Psoas muscle (tissue), 7 donors: ENCODE measurements at regions not wholly inside any gene's neighbourhood (a gene's known extent, or its start where the extent isn't known, plus 50 kb on each side); places are given as distances from the start of the nearest gene placed in this dataset.

Source experiments
- ATAC-seq, 4 donors: fragments of 200-7000 bp; cut with Tn5 transposase; one replicate each; pipeline ENCODE4 v1.9.1; 2020; ENCODE audit warnings: moderate library complexity in 3 of 4, mild to moderate bottlenecking in 2 of 4
- DNase-seq, 2 donors: peaks; one replicate each; pipeline ENCODE4 v3.0.0-alpha.2; 2020
- H3K27ac ChIP-seq: fragments of 200-600 bp; one replicate; pipeline ENCODE4 v1.8.0; 2022
- H3K27me3 ChIP-seq, 3 donors: fragments of 200-600 bp in 1 of 3; one replicate each; pipeline versions ENCODE4 v1.6.1 to v1.8.0; 2013 to 2022; ENCODE audit warnings: low read length in 2 of 3, mild to moderate bottlenecking in 2 of 3, moderate library complexity in 1 of 3; ENCODE audit not compliant: insufficient read depth in 3 of 3
- H3K36me3 ChIP-seq, 2 donors: fragments of 200-600 bp in 1 of 2; one replicate each; pipeline versions ENCODE4 v1.6.1 to v1.8.0; 2013 to 2022; ENCODE audit warnings: low read depth in 1 of 2, mild to moderate bottlenecking in 1 of 2, moderate library complexity in 1 of 2; ENCODE audit not compliant: insufficient read depth in 1 of 2
- H3K4me1 ChIP-seq: fragments of 200-600 bp; one replicate; pipeline ENCODE4 v1.8.0; 2022
- H3K4me3 ChIP-seq: fragments of 200-600 bp; one replicate; pipeline ENCODE4 v1.8.0; 2022; ENCODE audit warnings: mild to moderate bottlenecking
- H3K9me3 ChIP-seq: fragments of 200-600 bp; one replicate; pipeline ENCODE4 v1.8.0; 2022
- CTCF ChIP-seq: fragments of 200-600 bp; IDR thresholded peaks from one replicate; pipeline ENCODE4 v1.8.0; 2022; ENCODE audit warnings: antibody characterized with exemption
- WGBS, 3 donors: extraction: QIAGEN DNeasy Blood & Tissue Kit; methylation state at CpG; one replicate each; pipeline versions ENCODE4 v1.1.6 to v1.1.7; 2013; 5-methylcytosine and 5-hydroxymethylcytosine counted together
- intact Hi-C, 2 donors: fragments of 100-400 bp; cut with DNase I; formaldehyde crosslinking; loops; one replicate each; pipeline versions ENCODE4 v1.11.0 to v1.14.2; 2022
- donor health status: healthy with polysubstance abuse.
- donor health status: DM: no; HTN: no; CAD: no; lungs with moderate emphysema.
- donor health status: Bipolar disorder and iron deficiency.
- donor health status: healthy.
- donor health status: DM: yes; HTN: yes; CAD: no.
- donor health status: DM: no; HTN: no; CAD: no.
- donor health status: DM: yes; HTN: yes; CAD: no.

- no peaks in the 10 kb centered on the region for H3K36me3 ChIP-seq
- intact Hi-C loops, result loop anchor here in 1 of 2 donors (10.0 kb wide), 1 partner anchor 146 kb away; no protein-coding TSS in a partner anchor
Measured at GRCh38 chr12:27148373-27148772, 66.0 kb upstream of the C12orf71 start.

GRCh38 chr12:27148791-27149190, 66.4 kb upstream of the C12orf71 start:
- 56 to 66% (median 65%) methylated on average over 2 of the region's 2 CpGs for WGBS, 3 donors
- Histone ChIP-seq H3K9me3 (no peaks in the 10 kb centered on the region), H3K27me3 (no peaks in the 10 kb centered on the region), H3K4me3 (no peak overlapping the region), H3K27ac (no peak overlapping the region), H3K36me3 (no peaks in the 10 kb centered on the region), H3K4me1 (no peaks in the 10 kb centered on the region)
- intact Hi-C loops, result loop anchor here in 1 of 2 donors (10.0 kb wide), 1 partner anchor 146 kb away; no protein-coding TSS in a partner anchor
- no peak for TF ChIP-seq CTCF
- ATAC-seq (no peak), DNase-seq (no peak)

More at GRCh38 chr12:27148373-27148772, 66.0 kb upstream of the C12orf71 start:
- no peak for ATAC-seq
- no peak overlapping the region for H3K4me3 ChIP-seq
- H3K27me3 ChIP-seq, result no peaks in the 10 kb centered on the region
- no peaks in the 10 kb centered on the region for H3K4me1 ChIP-seq
- no peak overlapping the region for H3K27ac ChIP-seq
- no peak for TF ChIP-seq CTCF
- no peak for DNase-seq
- no peaks in the 10 kb centered on the region for H3K9me3 ChIP-seq

GRCh38 chr12:27151479-27151878, 69.1 kb upstream of the C12orf71 start:
- WGBS, 3 donors, result 91 to 93% (median 92%) methylated on average over 3 of the region's 3 CpGs
- Histone ChIP-seq H3K4me3 (no peak overlapping the region), H3K36me3 (no peaks in the 10 kb centered on the region), H3K9me3 (no peaks in the 10 kb centered on the region), H3K27me3 (no peaks in the 10 kb centered on the region), H3K27ac (no peak overlapping the region), H3K4me1 (no peaks in the 10 kb centered on the region)
- TF ChIP-seq CTCF, result no peak
- DNase-seq, result no peak
- intact Hi-C loops, result no loop called here
- no peak for ATAC-seq

GRCh38 chr12:27158297-27158696, 75.9 kb upstream of the C12orf71 start:
- Histone ChIP-seq H3K27me3 (no peaks in the 10 kb centered on the region), H3K27ac (no peak overlapping the region), H3K36me3 (no peaks in the 10 kb centered on the region), H3K4me3 (no peak overlapping the region), H3K9me3 (no peaks in the 10 kb centered on the region), H3K4me1 (no peaks in the 10 kb centered on the region)
- intact Hi-C loops, result no loop called here
- no peak for ATAC-seq
- no peak for TF ChIP-seq CTCF
- 53 to 63% (median 54%) methylated on average over 6 of the region's 6 CpGs for WGBS, 3 donors
- DNase-seq, result no peak

- WGBS, 3 donors, result 77 to 81% (median 80%) methylated on average over 8 of the region's 8 CpGs
- Histone ChIP-seq H3K4me3 (no peak overlapping the region), H3K27me3 (no peaks in the 10 kb centered on the region), H3K36me3 (no peaks in the 10 kb centered on the region), H3K4me1 (no peaks in the 10 kb centered on the region), H3K27ac (no peak overlapping the region), H3K9me3 (no peaks in the 10 kb centered on the region)
- no peak for ATAC-seq
- intact Hi-C loops, result no loop called here
- no peak for TF ChIP-seq CTCF
- no peak for DNase-seq
Measured at GRCh38 chr12:27161458-27162228, 79.3 kb upstream of the C12orf71 start.
